ENCODE measurements at regions not wholly inside any gene's neighbourhood (a gene's known extent, or its start where the extent isn't known, plus 50 kb on each side); places are given as distances from the start of the nearest gene placed in this dataset.

DNA sequence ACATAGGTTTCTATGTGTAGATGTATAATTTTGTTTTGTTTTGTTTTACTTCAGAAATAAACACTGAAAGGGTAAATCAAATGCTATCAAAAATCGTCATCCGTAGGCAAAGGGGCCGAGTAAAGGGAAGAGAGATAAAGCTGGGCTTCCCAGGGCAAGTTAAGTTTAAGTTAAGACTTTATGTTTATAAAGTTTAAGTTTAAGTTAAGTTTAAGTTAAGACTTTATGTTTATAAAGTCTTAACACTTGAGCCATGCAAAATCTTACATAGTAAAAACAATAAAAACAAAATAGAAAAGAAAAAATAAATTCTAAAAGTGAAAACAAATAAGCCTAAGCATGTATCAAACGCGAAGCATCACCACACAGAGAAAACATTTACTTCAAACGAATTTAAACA lies 216.1 kb upstream of the SYNDIG1 start (continued):
- TF ChIP-seq, protein P1, sequence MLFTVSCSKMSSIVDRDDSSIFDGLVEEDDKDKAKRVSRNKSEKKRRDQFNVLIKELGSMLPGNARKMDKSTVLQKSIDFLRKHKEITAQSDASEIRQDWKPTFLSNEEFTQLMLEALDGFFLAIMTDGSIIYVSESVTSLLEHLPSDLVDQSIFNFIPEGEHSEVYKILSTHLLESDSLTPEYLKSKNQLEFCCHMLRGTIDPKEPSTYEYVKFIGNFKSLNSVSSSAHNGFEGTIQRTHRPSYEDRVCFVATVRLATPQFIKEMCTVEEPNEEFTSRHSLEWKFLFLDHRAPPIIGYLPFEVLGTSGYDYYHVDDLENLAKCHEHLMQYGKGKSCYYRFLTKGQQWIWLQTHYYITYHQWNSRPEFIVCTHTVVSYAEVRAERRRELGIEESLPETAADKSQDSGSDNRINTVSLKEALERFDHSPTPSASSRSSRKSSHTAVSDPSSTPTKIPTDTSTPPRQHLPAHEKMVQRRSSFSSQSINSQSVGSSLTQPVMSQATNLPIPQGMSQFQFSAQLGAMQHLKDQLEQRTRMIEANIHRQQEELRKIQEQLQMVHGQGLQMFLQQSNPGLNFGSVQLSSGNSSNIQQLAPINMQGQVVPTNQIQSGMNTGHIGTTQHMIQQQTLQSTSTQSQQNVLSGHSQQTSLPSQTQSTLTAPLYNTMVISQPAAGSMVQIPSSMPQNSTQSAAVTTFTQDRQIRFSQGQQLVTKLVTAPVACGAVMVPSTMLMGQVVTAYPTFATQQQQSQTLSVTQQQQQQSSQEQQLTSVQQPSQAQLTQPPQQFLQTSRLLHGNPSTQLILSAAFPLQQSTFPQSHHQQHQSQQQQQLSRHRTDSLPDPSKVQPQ (CRISPR knock-in tag; IDR thresholded peaks at IDR 0.05; ENCODE audit: borderline replicate concordance): no peak

DNA sequence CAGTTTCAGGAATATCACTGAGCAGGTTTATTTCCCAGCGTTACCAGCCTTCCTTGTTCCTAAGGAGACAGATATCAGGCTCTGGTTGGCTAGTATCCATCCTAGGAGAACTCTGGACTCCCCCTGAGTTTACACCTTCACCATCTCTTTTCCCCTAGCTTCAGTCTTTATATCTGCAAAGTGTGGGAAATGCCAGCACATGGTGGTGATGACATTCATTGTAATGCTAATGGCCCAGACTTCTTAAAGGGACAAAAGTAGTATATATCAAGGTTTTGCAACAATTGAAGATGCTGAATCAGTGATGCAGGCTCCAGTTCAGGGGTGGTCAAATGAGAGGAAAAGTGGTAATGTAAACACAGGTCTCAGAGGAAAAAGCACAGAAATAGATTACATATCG lies 224.3 kb upstream of the SYNDIG1 start:
- in situ Hi-C loops (cut with MboI) (no loop called here), intact Hi-C loops (cut with micrococcal nuclease) (no loop called here)
- BruUV-seq (replicated peaks): no TSS peak
- Histone ChIP-seq H3K4me3 (no peak overlapping the region), H2AFZ (ENCODE audit: low read depth, low read length) (no peak overlapping the region), H4K20me1 (replicated peaks; ENCODE audit: control insufficient read depth, insufficient read depth, low read length) (no peaks in the 10 kb centered on the region), H3K4me1 (replicated peaks in 1 of 2; ENCODE audit: control insufficient read depth in 2 of 2, insufficient read depth in 2 of 2, low read length in 2 of 2) (no peaks in the 10 kb centered on the region), H3K27ac (ENCODE audit: extremely low read depth, low read depth, low read length) (no peak overlapping the region), H3K36me3 (ENCODE audit: control insufficient read depth, insufficient read depth, low read length) (no peaks in the 10 kb centered on the region), H3K79me2 (ENCODE audit: control insufficient read depth, insufficient read depth, low read length) (no peaks in the 10 kb centered on the region), H3K9ac (ENCODE audit: insufficient read depth in 1 of 2, low read depth in 2 of 2, low read length in 2 of 2) (no peak overlapping the region), H3K4me2 (ENCODE audit: insufficient read depth, low read length) (no peak overlapping the region), H3K27me3 (ENCODE audit: control insufficient read depth in 2 of 2, insufficient read depth in 2 of 2, low read length in 2 of 2) (no peaks in the 10 kb centered on the region), H3K9me3 (replicated peaks; ENCODE audit: control insufficient read depth, insufficient read depth, low read depth, low read length) (no peaks in the 10 kb centered on the region), H3K9me1 (ENCODE audit: control insufficient read depth, insufficient read depth, low read length) (no peaks in the 10 kb centered on the region)
- TF ChIP-seq TAF15 (IDR thresholded peaks at IDR 0.05; ENCODE audit: low read depth, low read length): no peak
- no peak for TF ChIP-seq SLC30A9 (CRISPR knock-in tag; IDR thresholded peaks at IDR 0.05)
- TF ChIP-seq SP1 (CRISPR knock-in tag; IDR thresholded peaks at IDR 0.05): no peak
- TF ChIP-seq, protein P2, sequence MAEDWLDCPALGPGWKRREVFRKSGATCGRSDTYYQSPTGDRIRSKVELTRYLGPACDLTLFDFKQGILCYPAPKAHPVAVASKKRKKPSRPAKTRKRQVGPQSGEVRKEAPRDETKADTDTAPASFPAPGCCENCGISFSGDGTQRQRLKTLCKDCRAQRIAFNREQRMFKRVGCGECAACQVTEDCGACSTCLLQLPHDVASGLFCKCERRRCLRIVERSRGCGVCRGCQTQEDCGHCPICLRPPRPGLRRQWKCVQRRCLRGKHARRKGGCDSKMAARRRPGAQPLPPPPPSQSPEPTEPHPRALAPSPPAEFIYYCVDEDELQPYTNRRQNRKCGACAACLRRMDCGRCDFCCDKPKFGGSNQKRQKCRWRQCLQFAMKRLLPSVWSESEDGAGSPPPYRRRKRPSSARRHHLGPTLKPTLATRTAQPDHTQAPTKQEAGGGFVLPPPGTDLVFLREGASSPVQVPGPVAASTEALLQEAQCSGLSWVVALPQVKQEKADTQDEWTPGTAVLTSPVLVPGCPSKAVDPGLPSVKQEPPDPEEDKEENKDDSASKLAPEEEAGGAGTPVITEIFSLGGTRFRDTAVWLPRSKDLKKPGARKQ (CRISPR knock-in tag; IDR thresholded peaks at IDR 0.05): no peak
- TF ChIP-seq PHF21A (IDR thresholded peaks at IDR 0.05; ENCODE audit: borderline replicate concordance, low read depth): no peak
- TF ChIP-seq POLR2A (conservative IDR thresholded peaks at IDR 0.05): no peak
- TF ChIP-seq, protein P3, sequence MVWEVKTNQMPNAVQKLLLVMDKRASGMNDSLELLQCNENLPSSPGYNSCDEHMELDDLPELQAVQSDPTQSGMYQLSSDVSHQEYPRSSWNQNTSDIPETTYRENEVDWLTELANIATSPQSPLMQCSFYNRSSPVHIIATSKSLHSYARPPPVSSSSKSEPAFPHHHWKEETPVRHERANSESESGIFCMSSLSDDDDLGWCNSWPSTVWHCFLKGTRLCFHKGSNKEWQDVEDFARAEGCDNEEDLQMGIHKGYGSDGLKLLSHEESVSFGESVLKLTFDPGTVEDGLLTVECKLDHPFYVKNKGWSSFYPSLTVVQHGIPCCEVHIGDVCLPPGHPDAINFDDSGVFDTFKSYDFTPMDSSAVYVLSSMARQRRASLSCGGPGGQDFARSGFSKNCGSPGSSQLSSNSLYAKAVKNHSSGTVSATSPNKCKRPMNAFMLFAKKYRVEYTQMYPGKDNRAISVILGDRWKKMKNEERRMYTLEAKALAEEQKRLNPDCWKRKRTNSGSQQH (CRISPR knock-in tag; IDR thresholded peaks at IDR 0.05): no peak
- TF ChIP-seq ARNT (IDR thresholded peaks at IDR 0.05): no peak
- no peak for TF ChIP-seq SNIP1 (IDR thresholded peaks at IDR 0.05; ENCODE audit: low read depth)
- TF ChIP-seq, protein P4, sequence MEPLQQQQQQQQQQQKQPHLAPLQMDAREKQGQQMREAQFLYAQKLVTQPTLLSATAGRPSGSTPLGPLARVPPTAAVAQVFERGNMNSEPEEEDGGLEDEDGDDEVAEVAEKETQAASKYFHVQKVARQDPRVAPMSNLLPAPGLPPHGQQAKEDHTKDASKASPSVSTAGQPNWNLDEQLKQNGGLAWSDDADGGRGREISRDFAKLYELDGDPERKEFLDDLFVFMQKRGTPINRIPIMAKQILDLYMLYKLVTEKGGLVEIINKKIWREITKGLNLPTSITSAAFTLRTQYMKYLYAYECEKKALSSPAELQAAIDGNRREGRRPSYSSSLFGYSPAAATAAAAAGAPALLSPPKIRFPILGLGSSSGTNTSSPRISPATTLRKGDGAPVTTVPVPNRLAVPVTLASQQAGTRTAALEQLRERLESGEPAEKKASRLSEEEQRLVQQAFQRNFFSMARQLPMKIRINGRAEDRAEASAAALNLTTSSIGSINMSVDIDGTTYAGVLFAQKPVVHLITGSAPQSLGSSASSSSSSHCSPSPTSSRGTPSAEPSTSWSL (CRISPR knock-in tag; IDR thresholded peaks at IDR 0.05; ENCODE audit: borderline replicate concordance): no peak
- TF ChIP-seq ETV6 (IDR thresholded peaks at IDR 0.05; ENCODE audit: borderline replicate concordance in 1 of 2, low read depth in 2 of 2, low read length in 1 of 2): no peak
- no peak for TF ChIP-seq ETV6 (CRISPR knock-in tag; IDR thresholded peaks at IDR 0.05; ENCODE audit: borderline replicate concordance)
- TF ChIP-seq ZC3H4 (CRISPR knock-in tag; IDR thresholded peaks at IDR 0.05; ENCODE audit: borderline replicate concordance): no peak
- no peak for TF ChIP-seq E2F3 (CRISPR knock-in tag; IDR thresholded peaks at IDR 0.05)
- POLR2A ChIA-PET: no interaction called here
- FAIRE-seq (no peak), DNase-seq (ENCODE audit: extremely low read depth in 1 of 4, low spot score in 3 of 4) (no peak), ATAC-seq (no peak)
- CTCF ChIA-PET (ENCODE audit: low intra/inter-chr PET ratio): no interaction called here
- WGBS (ENCODE audit: insufficient coverage, low coverage, missing lambda C conversion rate): 0% methylated on average over 2 of the region's 2 CpGs

Measured in K562 (cell line).